Suprapubic skin (tissue), 4 donors: ENCODE measurements at regions not wholly inside any gene's neighbourhood (a gene's known extent, or its start where the extent isn't known, plus 50 kb on each side); places are given as distances from the start of the nearest gene placed in this dataset.

Source experiments
- DNase-seq, 2 donors: peaks; one replicate each; pipeline ENCODE4 v3.0.0-alpha.2; 2019; ENCODE audit warnings: low spot score in 2 of 2
- H3K27ac ChIP-seq: fragments of 200-600 bp; sonication (generic); one replicate; pipeline ENCODE4 v1.5.1; 2019
- H3K27me3 ChIP-seq: fragments of 200-600 bp; sonication (generic); one replicate; pipeline ENCODE4 v1.5.1; 2019
- H3K36me3 ChIP-seq: fragments of 200-600 bp; sonication (generic); one replicate; pipeline ENCODE4 v1.5.1; 2019
- H3K4me1 ChIP-seq: fragments of 200-600 bp; sonication (generic); one replicate; pipeline ENCODE4 v1.5.1; 2019
- H3K4me3 ChIP-seq: fragments of 200-600 bp; sonication (generic); one replicate; pipeline ENCODE4 v1.5.1; 2019; ENCODE audit warnings: mild to moderate bottlenecking
- H3K9me3 ChIP-seq: fragments of 200-600 bp; sonication (generic); one replicate; pipeline ENCODE4 v1.5.1; 2019
- CTCF ChIP-seq, 2 donors: fragments of 200-600 bp in 1 of 2; fragments of 450-650 bp in 1 of 2; sonication (generic) in 1 of 2; IDR thresholded peaks; one replicate each; pipeline ENCODE4 v1.5.1; 2016 to 2019; ENCODE audit warnings: antibody characterized with exemption in 2 of 2, mild to moderate bottlenecking in 1 of 2, moderate library complexity in 1 of 2
- EP300 ChIP-seq: sonication (generic); formaldehyde crosslinking; IDR thresholded peaks from one replicate; pipeline ENCODE4 v1.6.1; 2017; ENCODE audit warnings: antibody characterized with exemption
- POLR2A ChIP-seq, 2 donors: fragments of 450-650 bp; IDR thresholded peaks; one replicate each; pipeline ENCODE4 v1.6.1; 2017; ENCODE audit warnings: antibody characterized with exemption in 2 of 2, mild to moderate bottlenecking in 2 of 2, moderate library complexity in 2 of 2
- POLR2AphosphoS5 ChIP-seq, 3 donors: sonication (generic); formaldehyde crosslinking; IDR thresholded peaks; one replicate each; pipeline ENCODE4 v1.6.1; 2017; ENCODE audit warnings: antibody characterized with exemption in 3 of 3
- WGBS: methylation state at CpG from one replicate; pipeline ENCODE4 v1.1.5; 2018; 5-methylcytosine and 5-hydroxymethylcytosine counted together

GRCh38 chr4:27129871-27130366 is 269.3 kb downstream of the STIM2 start:
- no peak for TF ChIP-seq CTCF (IDR thresholded peaks at IDR 0.05)
- no peak for TF ChIP-seq POLR2AphosphoS5 (IDR thresholded peaks at IDR 0.05)
- TF ChIP-seq POLR2A (IDR thresholded peaks at IDR 0.05): no peak
- no peak for TF ChIP-seq EP300
- H3K27ac ChIP-seq: no peak overlapping the region
- H3K36me3 ChIP-seq: no peaks in the 10 kb centered on the region
- no peak for DNase-seq
- no peaks in the 10 kb centered on the region for H3K4me1 ChIP-seq
- 58% methylated on average over 7 of the region's 7 CpGs for WGBS
- H3K27me3 ChIP-seq: peaks cover 6% of the 10 kb centered on the region
- no peaks in the 10 kb centered on the region for H3K9me3 ChIP-seq
- H3K4me3 ChIP-seq: no peak overlapping the region

DNA sequence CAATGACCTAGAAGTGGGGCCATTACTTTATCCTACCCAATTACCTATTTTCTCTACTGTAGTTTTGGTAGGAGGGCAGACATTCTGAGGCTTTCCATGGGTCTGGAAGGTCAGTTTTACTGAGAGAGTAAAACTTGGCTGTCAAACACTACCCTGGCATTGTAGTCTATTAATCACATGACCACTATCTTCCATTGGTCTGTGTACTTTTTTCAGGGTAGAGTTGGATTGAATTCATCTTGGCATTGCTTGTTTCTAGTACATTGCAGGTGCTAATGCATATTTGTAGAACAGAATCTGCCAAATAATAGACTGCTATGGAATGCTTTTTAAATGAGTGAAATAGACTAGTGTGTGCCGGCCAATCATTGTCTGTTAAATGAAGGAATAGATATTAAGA is 271.9 kb downstream of the STIM2 start:
- DNase-seq: no peak
- Histone ChIP-seq H3K27ac (no peak overlapping the region), H3K27me3 (peaks cover 6% of the 10 kb centered on the region), H3K36me3 (no peaks in the 10 kb centered on the region), H3K4me1 (no peaks in the 10 kb centered on the region), H3K4me3 (no peak overlapping the region), H3K9me3 (no peaks in the 10 kb centered on the region)
- no peak for TF ChIP-seq EP300
- TF ChIP-seq POLR2A (IDR thresholded peaks at IDR 0.05): no peak
- WGBS: 81% methylated on average over 1 of the region's 1 CpG

DNA sequence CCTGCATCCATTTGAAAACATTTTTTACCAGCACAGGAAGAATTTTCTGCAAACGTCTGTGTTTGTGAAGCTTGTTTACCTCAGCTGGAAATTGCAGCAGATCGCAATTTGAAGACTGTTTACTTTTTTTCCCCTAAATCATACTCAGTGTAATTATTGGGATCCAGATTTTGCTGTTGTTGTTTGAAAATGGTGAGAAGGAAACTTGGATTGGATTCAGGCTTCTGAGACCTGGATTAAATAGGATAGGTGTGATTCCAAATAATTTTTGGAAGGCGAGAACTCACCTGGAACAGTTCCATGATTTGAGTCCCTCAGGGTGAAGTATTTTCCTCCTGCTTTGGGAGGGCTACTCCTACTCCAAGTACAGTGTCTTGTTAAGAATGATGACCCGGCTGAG is 279.8 kb downstream of the STIM2 start:
- no peak for TF ChIP-seq CTCF (IDR thresholded peaks at IDR 0.05)
- TF ChIP-seq POLR2A (IDR thresholded peaks at IDR 0.05): no peak
- no peak for TF ChIP-seq POLR2AphosphoS5 (IDR thresholded peaks at IDR 0.05)
- whole genome bisulfite sequencing: 42% methylated on average over 4 of the region's 4 CpGs
- no peaks in the 10 kb centered on the region for H3K9me3 ChIP-seq

DNA sequence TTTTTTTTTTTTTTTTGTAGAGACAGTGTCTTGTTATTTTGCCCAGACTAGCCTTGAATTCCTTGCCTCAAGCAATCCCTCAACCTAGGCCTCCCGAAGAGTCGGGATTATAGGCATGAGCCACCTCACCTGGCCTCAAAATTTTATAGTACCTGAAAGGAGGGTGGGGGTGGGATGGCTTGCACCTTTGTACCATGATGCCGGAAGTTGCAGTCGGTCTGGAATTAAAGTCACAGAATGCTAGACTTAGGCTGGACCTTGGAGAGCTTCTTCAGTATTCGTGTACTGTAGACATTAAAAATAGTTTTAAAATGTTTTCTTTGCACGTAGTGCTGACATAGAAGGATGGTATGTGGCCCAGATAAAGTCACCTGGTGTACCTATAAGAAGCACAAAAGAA is 280.9 kb downstream of the STIM2 start:
- no peaks in the 10 kb centered on the region for H3K9me3 ChIP-seq
- 53% methylated on average over 6 of the region's 6 CpGs for WGBS
- H3K27me3 ChIP-seq: no peaks in the 10 kb centered on the region
- no peak for DNase-seq
- H3K4me1 ChIP-seq: no peaks in the 10 kb centered on the region
- H3K27ac ChIP-seq: no peak overlapping the region
- H3K4me3 ChIP-seq: no peak overlapping the region
- no peak for TF ChIP-seq EP300
- no peak for TF ChIP-seq POLR2A (IDR thresholded peaks at IDR 0.05)
- TF ChIP-seq CTCF (IDR thresholded peaks at IDR 0.05): no peak
- no peaks in the 10 kb centered on the region for H3K36me3 ChIP-seq

More for the DNA sequence above, 279.8 kb downstream of the STIM2 start:
- H3K27ac ChIP-seq: no peak overlapping the region
- H3K4me3 ChIP-seq: no peak overlapping the region
- H3K36me3 ChIP-seq: no peaks in the 10 kb centered on the region
- H3K4me1 ChIP-seq: no peaks in the 10 kb centered on the region
- H3K27me3 ChIP-seq: no peaks in the 10 kb centered on the region
- DNase-seq: no peak

DNA sequence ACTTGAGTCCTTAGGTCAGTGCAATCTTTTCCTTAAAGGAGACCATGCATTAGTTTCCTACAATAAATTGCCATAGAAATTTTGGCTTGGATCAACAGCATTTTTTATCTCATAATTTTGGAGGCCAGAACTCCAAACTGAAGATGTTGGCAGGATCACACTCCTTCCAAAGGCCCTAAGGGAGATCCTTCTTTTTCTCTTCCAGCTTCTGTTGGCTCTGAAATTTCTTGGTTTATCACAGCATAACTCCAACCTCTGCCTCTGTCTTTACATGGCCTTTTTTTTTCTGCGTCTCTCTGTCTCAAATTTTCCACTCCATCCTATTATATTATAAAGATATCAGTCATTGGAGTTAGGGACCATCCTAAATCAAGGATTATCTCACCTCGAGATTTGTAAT is 282.2 kb downstream of the STIM2 start:
- no peaks in the 10 kb centered on the region for H3K4me1 ChIP-seq
- no peak overlapping the region for H3K27ac ChIP-seq
- H3K36me3 ChIP-seq: no peaks in the 10 kb centered on the region
- no peak for DNase-seq
- H3K27me3 ChIP-seq: no peaks in the 10 kb centered on the region
- no peak overlapping the region for H3K4me3 ChIP-seq
- whole genome bisulfite sequencing: 52% methylated on average over 2 of the region's 2 CpGs
- no peaks in the 10 kb centered on the region for H3K9me3 ChIP-seq
- TF ChIP-seq EP300 (no peak), POLR2AphosphoS5 (IDR thresholded peaks at IDR 0.05) (no peak), CTCF (IDR thresholded peaks at IDR 0.05) (no peak), POLR2A (IDR thresholded peaks at IDR 0.05) (no peak)

DNA sequence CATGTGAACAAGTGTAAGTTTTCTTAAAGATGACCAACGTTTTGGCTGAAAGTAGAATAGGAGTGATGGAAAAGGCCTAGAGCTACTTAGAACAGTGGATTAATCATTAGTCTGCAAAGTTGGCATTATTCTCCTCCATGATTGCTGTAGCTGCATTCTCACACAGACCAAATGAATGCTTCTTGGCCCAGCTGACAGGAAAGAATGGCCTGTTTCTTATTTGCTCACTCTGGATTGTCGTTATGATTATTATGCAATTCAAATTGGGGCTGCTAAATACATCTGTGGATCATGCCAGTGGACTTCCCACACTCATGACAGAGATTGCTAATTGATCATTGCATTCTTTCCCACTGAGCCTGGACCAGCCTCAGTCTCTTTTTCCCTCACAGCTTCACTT is 285.0 kb downstream of the STIM2 start:
- Histone ChIP-seq H3K9me3 (no peaks in the 10 kb centered on the region), H3K27me3 (no peaks in the 10 kb centered on the region), H3K36me3 (no peaks in the 10 kb centered on the region), H3K27ac (no peak overlapping the region), H3K4me3 (no peak overlapping the region), H3K4me1 (no peaks in the 10 kb centered on the region)
- TF ChIP-seq CTCF (IDR thresholded peaks at IDR 0.05): no peak
- no peak for TF ChIP-seq EP300
- no peak for TF ChIP-seq POLR2AphosphoS5 (IDR thresholded peaks at IDR 0.05)
- no peak for TF ChIP-seq POLR2A (IDR thresholded peaks at IDR 0.05)
- WGBS: 31% methylated on average over 2 of the region's 2 CpGs
- DNase-seq: no peak
